SKM-1 treated with dmso at 0.1 percent for 144 hours (cell line): ENCODE measurements at regions not wholly inside any gene's neighbourhood (a gene's known extent, or its start where the extent isn't known, plus 50 kb on each side); places are given as distances from the start of the nearest gene placed in this dataset.
A peak's percentile ranks its signal among the peaks of the same experiment; 100 is the strongest.

Experiments
- DNase-seq: peaks from one replicate; lab custom pipeline; 2025; ENCODE audit not compliant: unreplicated experiment; lab: John Stamatoyannopoulos, UW

DNA sequence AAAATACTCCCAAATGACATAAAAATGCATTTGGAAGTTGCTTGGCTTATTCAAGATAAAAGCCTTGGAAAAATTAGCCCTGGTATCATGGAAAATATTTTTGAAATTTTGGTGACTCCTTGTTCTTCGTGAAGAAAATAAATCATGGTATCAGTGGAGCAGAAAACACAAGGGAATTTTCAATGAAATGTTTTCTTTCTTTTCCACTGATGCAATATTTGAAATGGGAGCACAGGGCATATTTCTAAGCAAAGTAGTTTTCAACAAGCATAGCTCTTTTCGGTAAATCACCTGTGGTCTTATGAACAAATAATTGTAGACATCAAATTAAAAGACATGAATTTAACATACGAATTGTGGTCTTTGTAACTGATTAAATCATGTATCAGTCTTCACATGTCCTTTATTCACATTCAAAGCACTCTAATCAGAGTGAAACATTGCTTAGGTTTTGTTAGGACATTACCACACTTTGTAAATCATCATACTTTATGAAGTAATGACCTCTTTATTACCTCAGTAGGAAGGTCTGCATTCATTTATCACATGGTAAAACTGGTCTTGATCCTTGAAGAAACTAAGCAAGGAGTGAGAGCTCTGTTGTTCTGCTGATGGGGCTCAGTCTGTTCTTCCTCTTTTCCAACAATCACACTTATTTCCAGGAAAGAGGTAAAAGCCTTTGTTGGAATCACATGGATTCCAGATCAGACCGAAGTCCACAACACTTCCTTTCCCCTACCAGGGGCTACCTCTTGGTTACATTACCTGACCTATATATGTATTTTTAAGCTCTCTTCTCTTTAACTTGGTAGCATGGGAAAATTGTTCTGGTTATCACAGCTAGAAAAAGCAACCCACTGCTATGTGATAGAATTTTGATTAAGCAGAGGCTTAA lies 413.5 kb upstream of the THBS1 start:
- DNase-seq: no peak

GRCh38 chr15:39171944-39172368 lies 408.9 kb upstream of the THBS1 start:
- peak; percentile 41 for DNase-seq

GRCh38 chr15:39172380-39173281 lies 408.2 kb upstream of the THBS1 start:
- DNase-seq: no peak

GRCh38 chr15:39173426-39173825 lies 407.5 kb upstream of the THBS1 start:
- no peak for DNase-seq

DNA sequence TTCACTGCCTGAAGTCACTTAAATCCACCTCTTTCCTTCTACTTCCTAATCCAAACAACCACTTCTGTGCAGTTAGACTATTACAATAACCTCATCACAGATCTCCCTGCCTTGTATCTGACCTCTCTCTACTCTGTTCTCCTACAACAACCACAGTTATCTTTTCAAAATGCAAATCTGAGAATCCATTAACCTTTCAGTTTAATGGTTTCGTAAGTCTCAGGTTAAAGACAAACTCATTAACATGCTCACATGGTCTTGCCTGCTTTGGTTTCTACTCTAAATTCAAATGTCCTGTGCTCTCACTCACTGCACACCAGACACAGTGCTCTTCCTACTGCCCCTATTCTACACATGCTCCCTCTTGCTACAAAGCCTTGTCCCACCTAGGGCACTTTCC lies 406.5 kb upstream of the THBS1 start:
- no peak for DNase-seq

DNA sequence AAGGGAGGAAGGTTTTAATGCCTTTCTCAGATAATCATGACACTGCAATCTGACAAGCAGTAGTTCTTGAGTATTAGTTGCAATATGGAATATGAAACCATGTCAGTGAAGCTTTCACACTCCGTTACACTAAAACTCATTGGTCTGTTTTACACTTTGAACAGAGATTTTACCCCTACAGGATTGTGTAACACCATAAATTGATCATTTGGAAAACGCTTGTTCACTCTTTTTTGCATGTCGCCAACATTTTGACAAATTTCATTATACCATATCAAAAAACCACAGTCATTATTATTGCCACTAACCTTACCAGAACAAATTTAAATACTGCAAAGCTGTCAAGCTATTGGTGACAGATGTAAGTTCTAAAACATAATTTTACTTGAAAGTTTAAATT lies 404.8 kb upstream of the THBS1 start:
- DNase-seq: no peak

- no peak for DNase-seq
These were observed 403.3 kb upstream of the THBS1 start for GRCh38 chr15:39177561-39177960.

GRCh38 chr15:39180030-39180429 lies 400.8 kb upstream of the THBS1 start:
- no peak for DNase-seq

DNA sequence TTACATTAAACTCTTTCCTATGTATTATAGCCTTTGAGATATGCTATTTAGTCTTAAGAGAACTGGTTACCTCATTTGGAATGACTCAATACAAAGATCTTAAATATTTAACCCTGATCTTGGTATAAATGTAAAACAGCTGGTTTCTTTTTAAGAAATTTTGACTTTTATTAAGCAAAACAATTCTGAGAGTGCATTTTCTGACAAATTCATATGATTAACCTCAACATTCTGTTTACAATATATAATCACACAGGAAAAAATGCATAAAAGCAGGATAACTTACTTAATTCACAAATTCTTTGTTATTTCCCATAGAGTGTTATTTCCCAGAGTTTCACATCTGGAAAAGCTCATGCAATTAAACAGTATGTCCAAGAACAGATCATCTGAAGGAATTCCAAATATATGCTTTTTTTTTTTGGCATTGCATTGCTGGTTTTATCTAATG lies 400.4 kb upstream of the THBS1 start:
- DNase-seq: no peak

GRCh38 chr15:39181056-39181747 lies 399.7 kb upstream of the THBS1 start:
- no peak for DNase-seq

- no peak for DNase-seq
These were observed 398.9 kb upstream of the THBS1 start for GRCh38 chr15:39181940-39182339.

- DNase-seq: no peak
These were observed 397.6 kb upstream of the THBS1 start for GRCh38 chr15:39183164-39183881.

DNA sequence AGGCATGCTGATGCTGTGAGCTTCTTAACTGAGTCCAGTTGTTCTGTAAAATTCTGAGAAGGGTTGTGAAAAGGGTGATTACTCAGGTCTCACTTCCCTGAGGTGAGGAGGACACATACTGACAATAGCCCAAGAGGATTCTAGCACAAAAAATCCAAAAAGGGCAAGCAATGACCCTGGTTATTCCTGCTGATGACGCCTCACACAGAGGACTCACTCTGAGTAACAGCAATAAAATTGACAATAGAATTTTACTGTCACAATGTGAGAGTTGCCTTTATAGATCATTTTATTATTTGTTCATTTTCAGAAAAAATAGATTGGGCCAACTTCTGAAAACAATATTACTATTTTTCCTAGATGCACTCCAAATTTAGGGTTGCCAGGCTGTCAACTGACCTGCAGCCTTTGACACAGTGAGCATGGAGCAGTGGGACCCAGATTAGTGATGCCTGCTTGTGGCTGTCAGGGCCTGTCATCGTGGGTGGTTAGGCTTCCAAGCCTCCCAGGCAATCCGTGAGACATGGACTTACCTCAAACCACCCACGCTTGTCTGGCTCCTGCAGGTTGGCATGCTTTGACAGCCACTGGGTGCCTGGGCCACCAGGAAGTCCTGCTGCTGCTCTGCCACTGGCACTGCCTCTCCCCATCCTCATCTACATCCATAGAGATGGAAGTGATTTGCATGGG lies 396.0 kb upstream of the THBS1 start:
- DNase-seq: no peak

- no peak for DNase-seq
These were observed 392.6 kb upstream of the THBS1 start for GRCh38 chr15:39188314-39188713.

DNA sequence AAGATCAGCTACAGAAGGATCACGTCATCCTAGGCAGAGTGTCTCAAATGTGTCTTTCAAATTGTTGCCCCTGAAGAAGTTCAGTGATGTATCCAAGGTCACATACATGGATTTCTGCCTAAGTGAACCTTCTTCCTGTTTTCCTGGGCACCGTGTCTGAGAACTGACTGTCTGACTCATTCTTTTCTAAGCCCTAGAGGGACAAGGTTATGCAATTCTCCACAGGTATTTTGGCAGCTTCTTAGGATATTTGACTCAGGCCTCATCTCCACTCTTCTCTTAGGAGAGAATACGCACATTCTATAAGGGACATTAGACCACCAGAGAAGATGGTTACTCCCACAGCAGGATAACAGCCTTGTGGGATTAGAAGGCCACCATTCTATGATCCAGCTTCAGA lies 391.9 kb upstream of the THBS1 start:
- no peak for DNase-seq

DNA sequence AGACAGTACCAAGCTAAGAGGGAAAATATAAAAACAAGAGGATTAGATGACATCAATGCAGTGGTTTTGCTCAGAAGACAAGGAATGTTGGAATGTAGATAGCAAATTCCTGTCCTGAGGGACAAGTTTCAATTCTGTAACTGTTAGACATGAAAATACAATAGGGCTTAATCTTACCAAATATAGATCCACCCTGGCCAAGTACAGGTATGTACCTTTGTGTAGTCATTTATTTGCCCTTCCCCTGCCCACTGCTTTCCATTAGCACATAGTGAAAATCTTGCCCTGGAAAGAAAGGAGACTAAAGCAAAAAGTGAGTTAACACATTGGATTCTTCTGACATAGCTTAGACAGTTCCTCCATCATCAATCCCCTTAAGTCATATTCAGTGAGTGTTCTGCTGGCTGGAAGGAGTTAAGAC lies 389.0 kb upstream of the THBS1 start:
- DNase-seq: no peak

DNA sequence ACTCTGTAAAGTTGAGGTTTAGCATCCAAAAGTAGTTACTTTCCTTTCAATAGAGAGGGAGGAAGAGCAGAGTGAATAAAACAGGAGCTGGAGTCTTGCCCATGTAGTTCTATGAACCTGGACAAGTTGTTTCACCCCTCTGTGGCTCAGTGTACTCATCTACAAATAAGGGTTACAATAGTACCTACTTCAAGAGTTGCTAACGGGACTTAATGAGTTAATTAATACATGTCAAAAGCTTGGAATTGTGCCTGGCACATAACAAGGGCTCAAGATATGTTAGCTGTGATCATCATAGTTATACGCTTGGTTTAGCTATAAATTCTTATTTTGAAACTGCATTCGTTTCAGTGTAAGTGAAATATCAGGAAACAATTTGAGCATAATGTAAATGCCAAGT lies 388.5 kb upstream of the THBS1 start:
- DNase-seq: no peak

- DNase-seq: no peak
These were observed 387.8 kb upstream of the THBS1 start for GRCh38 chr15:39192979-39193560.

DNA sequence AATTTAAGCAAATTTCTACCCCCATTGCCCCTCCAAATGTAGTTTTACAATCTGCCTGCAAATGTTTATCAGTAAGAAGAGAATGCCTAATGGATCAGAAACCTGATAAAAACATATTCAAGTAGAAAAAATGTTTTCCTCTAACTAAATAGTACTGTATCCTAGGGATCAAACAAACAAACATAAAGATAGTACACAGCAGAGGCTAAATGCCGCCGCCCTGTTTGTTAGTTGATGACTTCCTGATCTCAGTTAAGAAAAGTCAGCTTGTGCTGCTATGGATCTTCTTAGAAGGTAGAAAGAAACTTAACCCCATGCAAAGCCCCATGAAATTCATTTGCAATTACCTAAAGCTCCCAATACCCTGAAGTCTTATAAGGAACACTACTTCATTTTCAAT lies 387.3 kb upstream of the THBS1 start:
- no peak for DNase-seq
